PC-9 (cell line): ENCODE measurements at regions not wholly inside any gene's neighbourhood (a gene's known extent, or its start where the extent isn't known, plus 50 kb on each side); places are given as distances from the start of the nearest gene placed in this dataset.
A peak's percentile ranks its signal among the peaks of the same experiment; 100 is the strongest.

Source experiments
- BruUV-seq: library from RNA; stranded (reverse); fragments of 400-500 nt; replicated peaks from 2 replicates; lab custom pipeline; 2021; lab: Mats Ljungman, UMichigan
- CTCF ChIA-PET: fragments of 300-600 bp; sonication (Branson Sonifier 250); formaldehyde crosslinking; loops from one replicate; lab custom pipeline; 2022; ENCODE audit warnings: antibody characterized with exemption; lab: Charles Lee
- POLR2A ChIA-PET: fragments of 300-600 bp; sonication (Branson Sonifier 250); formaldehyde crosslinking; loops from one replicate; lab custom pipeline; 2022; ENCODE audit warnings: antibody characterized with exemption; ENCODE audit not compliant: unreplicated experiment; lab: Charles Lee
- DNase-seq, 2 experiments: peaks; one replicate each; pipeline versions ENCODE4 v3.0.0 to v3.0.0-alpha.2; 2015 to 2022; ENCODE audit warnings: mixed read lengths in 1 of 2
- H2AFZ ChIP-seq: fragments of 200-600 bp; sonication (generic); 2 replicates; pipeline ENCODE4 v1.8.1; 2017; ENCODE audit warnings: antibody characterized with exemption
- H3F3A ChIP-seq: fragments of 200-600 bp; sonication (generic); 2 replicates; pipeline ENCODE4 v1.8.1; 2017; ENCODE audit warnings: antibody characterized with exemption, mild to moderate bottlenecking, low read depth; ENCODE audit not compliant: insufficient read depth
- H3K27ac ChIP-seq: fragments of 200-600 bp; sonication (generic); 2 replicates; pipeline ENCODE4 v1.6.1; 2016; ENCODE audit warnings: mixed run types
- H3K27me3 ChIP-seq: fragments of 200-600 bp; sonication (generic); 2 replicates; pipeline ENCODE4 v1.6.1; 2016; ENCODE audit warnings: low read depth, mixed run types; ENCODE audit not compliant: insufficient read depth
- H3K36me3 ChIP-seq: fragments of 200-600 bp; sonication (generic); 2 replicates; pipeline ENCODE4 v1.6.1; 2016; ENCODE audit warnings: low read depth, mixed run types
- H3K4me1 ChIP-seq: fragments of 200-600 bp; sonication (generic); replicated peaks from 2 replicates; pipeline ENCODE4 v1.6.1; 2016; ENCODE audit warnings: mixed run types; ENCODE audit not compliant: insufficient read depth
- H3K4me2 ChIP-seq: fragments of 200-600 bp; sonication (generic); 2 replicates; pipeline ENCODE4 v1.6.1; 2017; ENCODE audit warnings: mixed run types
- H3K4me3 ChIP-seq: fragments of 200-600 bp; sonication (generic); 2 replicates; pipeline ENCODE4 v1.6.1; 2016; ENCODE audit warnings: mixed run types
- H3K79me2 ChIP-seq: fragments of 200-600 bp; sonication (generic); 2 replicates; pipeline ENCODE4 v1.6.1; 2017; ENCODE audit warnings: low read depth, mixed run types
- H3K9me2 ChIP-seq: fragments of 200-600 bp; sonication (generic); 2 replicates; pipeline ENCODE4 v1.8.1; 2017; ENCODE audit warnings: mild to moderate bottlenecking; ENCODE audit not compliant: insufficient read depth
- H3K9me3 ChIP-seq: fragments of 200-600 bp; sonication (generic); 2 replicates; pipeline ENCODE4 v1.8.1; 2016; ENCODE audit warnings: low read depth; ENCODE audit not compliant: insufficient read depth
- H4K20me1 ChIP-seq: fragments of 200-600 bp; sonication (generic); 2 replicates; pipeline ENCODE4 v1.8.1; 2017; ENCODE audit not compliant: insufficient read depth
- EZH2 ChIP-seq: fragments of 200-600 bp; sonication (generic); IDR thresholded peaks from 2 replicates; pipeline ENCODE4 v1.8.0; 2017; ENCODE audit warnings: antibody characterized with exemption, low read depth
- intact Hi-C: fragments of 100-400 bp; cut with micrococcal nuclease; formaldehyde crosslinking; loops from one replicate; pipeline ENCODE4 v1.10.0; 2022; ENCODE audit not compliant: unreplicated experiment
- TF ChIP-seq, protein P1 (sequence below): fragments of 200-600 bp; sonication (generic); conservative IDR thresholded peaks from 2 replicates; pipeline ENCODE4 v1.6.1; 2017; ENCODE audit warnings: mixed run types, antibody characterized with exemption, mild to moderate bottlenecking, moderate library complexity

DNA sequence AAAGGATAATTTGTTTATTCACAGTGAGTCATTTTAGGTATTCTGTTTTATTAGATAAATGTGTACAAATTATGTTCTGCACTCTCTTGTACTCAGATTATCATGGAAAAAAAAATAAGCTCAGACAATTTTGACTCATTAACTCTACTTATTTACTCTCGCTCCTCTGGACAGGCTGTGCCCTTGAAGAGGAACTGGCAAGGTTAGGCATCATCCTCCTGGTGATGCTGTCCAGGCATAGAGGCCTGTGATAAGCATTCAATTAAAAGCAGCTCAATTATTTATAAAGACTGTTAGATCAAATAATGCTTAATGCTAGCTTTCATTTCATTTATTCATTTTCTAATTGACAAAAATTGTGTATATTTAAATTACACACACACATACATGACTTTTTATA is 518.5 kb downstream of the TENT5A start:
- H3K9me2 ChIP-seq, result no peaks in the 10 kb centered on the region
- no peaks in the 10 kb centered on the region for H4K20me1 ChIP-seq
- no peaks in the 10 kb centered on the region for H3K27me3 ChIP-seq
- intact Hi-C loops, result no loop called here
- TF ChIP-seq, protein P1, sequence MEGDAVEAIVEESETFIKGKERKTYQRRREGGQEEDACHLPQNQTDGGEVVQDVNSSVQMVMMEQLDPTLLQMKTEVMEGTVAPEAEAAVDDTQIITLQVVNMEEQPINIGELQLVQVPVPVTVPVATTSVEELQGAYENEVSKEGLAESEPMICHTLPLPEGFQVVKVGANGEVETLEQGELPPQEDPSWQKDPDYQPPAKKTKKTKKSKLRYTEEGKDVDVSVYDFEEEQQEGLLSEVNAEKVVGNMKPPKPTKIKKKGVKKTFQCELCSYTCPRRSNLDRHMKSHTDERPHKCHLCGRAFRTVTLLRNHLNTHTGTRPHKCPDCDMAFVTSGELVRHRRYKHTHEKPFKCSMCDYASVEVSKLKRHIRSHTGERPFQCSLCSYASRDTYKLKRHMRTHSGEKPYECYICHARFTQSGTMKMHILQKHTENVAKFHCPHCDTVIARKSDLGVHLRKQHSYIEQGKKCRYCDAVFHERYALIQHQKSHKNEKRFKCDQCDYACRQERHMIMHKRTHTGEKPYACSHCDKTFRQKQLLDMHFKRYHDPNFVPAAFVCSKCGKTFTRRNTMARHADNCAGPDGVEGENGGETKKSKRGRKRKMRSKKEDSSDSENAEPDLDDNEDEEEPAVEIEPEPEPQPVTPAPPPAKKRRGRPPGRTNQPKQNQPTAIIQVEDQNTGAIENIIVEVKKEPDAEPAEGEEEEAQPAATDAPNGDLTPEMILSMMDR, result no peak
- no peak for TF ChIP-seq EZH2
- H3K79me2 ChIP-seq, result no peaks in the 10 kb centered on the region
- H3K4me1 ChIP-seq, result 0 out of 2 replicates have a peak, but pooled peaks cover 5% of the 10 kb centered on the region
- no peak overlapping the region for H3K4me2 ChIP-seq
- CTCF ChIA-PET, result no interaction called here
- POLR2A ChIA-PET, result no interaction called here
- no peaks in the 10 kb centered on the region for H3K9me3 ChIP-seq
- BruUV-seq, result no TSS peak
- no peak overlapping the region for H3K4me3 ChIP-seq
- no peak overlapping the region for H2AFZ ChIP-seq
- no peaks in the 10 kb centered on the region for H3K36me3 ChIP-seq
- DNase-seq, result no peak
- H3K27ac ChIP-seq, result no peak overlapping the region
- H3F3A ChIP-seq, result no peaks in the 10 kb centered on the region

DNA sequence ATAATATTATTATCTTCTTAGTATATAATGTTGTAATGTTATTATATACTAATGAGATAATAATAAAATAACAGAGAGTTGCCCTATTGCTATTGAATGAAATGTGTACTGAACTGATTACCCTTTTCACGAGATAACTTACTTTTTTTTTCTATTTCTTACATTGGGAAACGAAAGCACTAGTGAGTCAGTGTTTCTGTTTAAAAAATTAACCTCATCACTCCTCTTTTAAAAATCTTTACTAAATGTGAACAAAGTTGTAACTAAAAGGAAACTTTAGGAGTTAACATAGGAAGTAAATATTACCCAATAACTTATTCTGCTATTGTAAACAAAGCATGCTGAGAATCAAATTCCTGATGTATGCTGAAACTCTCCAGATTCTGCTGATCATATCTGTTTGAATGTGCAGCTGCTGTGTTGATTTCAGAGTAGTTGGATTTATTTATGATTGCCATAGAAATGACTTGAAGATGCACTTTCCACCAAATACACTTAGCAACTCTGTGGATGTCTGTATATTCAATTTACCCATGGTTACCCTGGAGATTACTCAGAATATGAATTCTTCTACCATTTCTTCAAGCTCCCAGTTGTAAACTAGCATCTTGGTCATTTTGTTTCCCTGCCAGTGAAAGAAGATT is 523.4 kb downstream of the TENT5A start:
- no peaks in the 10 kb centered on the region for H3K36me3 ChIP-seq
- no peaks in the 10 kb centered on the region for H4K20me1 ChIP-seq
- POLR2A ChIA-PET, result no interaction called here
- H3K9me2 ChIP-seq, result no peaks in the 10 kb centered on the region
- no peaks in the 10 kb centered on the region for H3F3A ChIP-seq
- BruUV-seq, result no TSS peak
- no peaks in the 10 kb centered on the region for H3K9me3 ChIP-seq
- H3K4me1 ChIP-seq, result 0 out of 2 replicates have a peak, but pooled peaks cover 6% of the 10 kb centered on the region
- H3K79me2 ChIP-seq, result no peaks in the 10 kb centered on the region
- CTCF ChIA-PET, result no interaction called here
- no peaks in the 10 kb centered on the region for H3K27me3 ChIP-seq
- H3K27ac ChIP-seq, result no peak overlapping the region
- DNase-seq, result peak in 1 of 2 experiments; percentile 54
- TF ChIP-seq, protein P1, result no peak
- no peak for TF ChIP-seq EZH2
- intact Hi-C loops, result no loop called here
- H2AFZ ChIP-seq, result no peak overlapping the region
- H3K4me2 ChIP-seq, result no peak overlapping the region; the same call in 1 of the 2 replicates
- no peak overlapping the region for H3K4me3 ChIP-seq

DNA sequence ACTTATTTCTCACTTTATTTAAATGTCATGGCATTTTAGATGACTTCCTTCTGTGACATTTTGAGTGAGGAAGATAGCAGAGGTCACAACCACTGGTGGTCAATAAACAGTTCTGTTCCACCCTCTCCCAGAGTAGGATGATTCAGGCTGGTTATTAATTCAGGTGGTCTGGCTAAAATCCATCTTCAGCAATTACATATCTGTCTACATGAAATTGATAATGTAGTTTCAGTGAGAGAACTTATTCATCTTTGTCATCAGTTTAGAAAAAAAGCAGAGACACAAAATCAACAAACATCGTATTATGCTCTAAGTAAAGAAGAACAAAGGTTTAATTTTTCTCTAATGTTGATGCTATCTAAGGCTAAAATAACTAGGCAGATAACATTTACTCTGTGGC is 525.5 kb downstream of the TENT5A start:
- Histone ChIP-seq H3K4me3 (no peak overlapping the region), H3K27ac (no peak overlapping the region), H4K20me1 (no peaks in the 10 kb centered on the region), H3K4me1 (0 out of 2 replicates have a peak, but pooled peaks cover 6% of the 10 kb centered on the region), H3K27me3 (no peaks in the 10 kb centered on the region), H3F3A (no peaks in the 10 kb centered on the region), H3K9me2 (no peaks in the 10 kb centered on the region), H3K4me2 (no peak overlapping the region), H3K79me2 (no peaks in the 10 kb centered on the region), H3K36me3 (no peaks in the 10 kb centered on the region), H3K9me3 (no peaks in the 10 kb centered on the region), H2AFZ (no peak overlapping the region)
- intact Hi-C loops, result no loop called here
- CTCF ChIA-PET, result no interaction called here
- no TSS peak for BruUV-seq
- no peak for DNase-seq
- TF ChIP-seq EZH2, result no peak
- TF ChIP-seq, protein P1, result no peak
- POLR2A ChIA-PET, result no interaction called here
